GM12864 (cell line): ENCODE measurements at regions not wholly inside any gene's neighbourhood (a gene's known extent, or its start where the extent isn't known, plus 50 kb on each side); places are given as distances from the start of the nearest gene placed in this dataset.

Experiments
- DNase-seq: peaks from one replicate; pipeline ENCODE4 v3.0.0-alpha.2; 2011; ENCODE audit warnings: low read depth
- H3K4me3 ChIP-seq: 2 replicates; pipeline ENCODE4 v1.5.1; 2011; ENCODE audit warnings: mild to moderate bottlenecking, low read depth, low read length, control low read depth
- CTCF ChIP-seq: IDR thresholded peaks from 2 replicates; pipeline ENCODE4 v1.5.1; 2011; ENCODE audit warnings: low read depth, mild to moderate bottlenecking, moderate library complexity, low read length, control low read depth, inconsistent platforms; ENCODE audit errors: missing control alignments

- no peak overlapping the region for H3K4me3 ChIP-seq
- no peak for DNase-seq
- TF ChIP-seq CTCF: no peak
Observed at GRCh38 chr12:124686370-124687173, 119.2 kb upstream of the NCOR2 start.

GRCh38 chr12:124685689-124686369 is 118.4 kb upstream of the NCOR2 start:
- DNase-seq: no peak
- TF ChIP-seq CTCF: no peak
- no peak overlapping the region for H3K4me3 ChIP-seq

- no peak for TF ChIP-seq CTCF
- no peak overlapping the region for H3K4me3 ChIP-seq
- DNase-seq: no peak
Observed at GRCh38 chr12:124684971-124685688, 117.7 kb upstream of the NCOR2 start.

- no peak for TF ChIP-seq CTCF
- H3K4me3 ChIP-seq: no peak overlapping the region
- DNase-seq: no peak
Observed at GRCh38 chr12:124684496-124684895, 117.1 kb upstream of the NCOR2 start.

GRCh38 chr12:124683152-124684124 is 116.0 kb upstream of the NCOR2 start:
- H3K4me3 ChIP-seq: no peak overlapping the region
- no peak for TF ChIP-seq CTCF
- DNase-seq: no peak
